Epidermal melanocyte (primary cell): ENCODE measurements at regions not wholly inside any gene's neighbourhood (a gene's known extent, or its start where the extent isn't known, plus 50 kb on each side); places are given as distances from the start of the nearest gene placed in this dataset.

Experiments
- DNase-seq: peaks from one replicate; pipeline ENCODE4 v3.0.0; 2011; ENCODE audit warnings: low spot score; ENCODE audit not compliant: insufficient read length

- DNase-seq, result no peak
Measured at GRCh38 chr3:101172516-101172915, 147.9 kb downstream of the IMPG2 start.

- DNase-seq, result no peak
Measured at GRCh38 chr3:101171681-101172191, 148.6 kb downstream of the IMPG2 start.

DNA sequence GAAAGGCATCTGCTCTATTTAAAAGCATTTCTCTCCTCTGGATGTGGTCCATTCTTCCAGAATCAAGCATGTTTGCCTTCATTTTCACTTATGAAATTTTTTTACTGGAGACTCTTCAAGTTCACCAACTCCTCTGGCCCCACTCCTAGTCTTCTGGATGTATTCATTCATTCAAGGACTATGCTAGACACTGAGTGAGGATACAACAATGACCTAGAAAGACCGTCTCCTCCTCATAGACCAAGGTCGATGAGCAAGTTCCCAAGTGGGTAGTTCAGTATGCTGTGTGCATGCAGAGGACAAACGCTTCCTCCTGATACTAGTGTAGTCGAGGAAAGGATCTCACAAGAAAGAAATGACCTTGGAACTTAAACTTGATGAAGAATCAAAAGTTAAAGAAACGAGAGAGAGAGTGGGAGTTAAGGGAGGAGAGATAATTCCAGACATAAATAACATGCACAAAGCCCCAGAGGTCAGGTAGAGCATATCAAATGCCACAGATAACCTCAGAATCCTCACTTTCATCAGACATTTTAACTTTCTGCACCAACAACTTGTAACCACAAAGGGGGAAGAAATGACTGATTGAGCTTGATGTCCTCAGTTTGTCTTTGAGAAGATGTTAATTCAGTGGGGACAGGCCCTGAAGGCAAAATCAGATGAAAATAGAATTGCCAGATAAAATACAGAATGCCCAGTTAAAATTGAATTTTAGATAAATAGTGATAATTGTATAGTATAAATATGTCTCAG, 149.4 kb downstream of the IMPG2 start:
- no peak for DNase-seq

- no peak for DNase-seq
Measured at GRCh38 chr3:101170062-101170771, 150.2 kb downstream of the IMPG2 start.

GRCh38 chr3:101169516-101169915, 150.9 kb downstream of the IMPG2 start:
- no peak for DNase-seq

DNA sequence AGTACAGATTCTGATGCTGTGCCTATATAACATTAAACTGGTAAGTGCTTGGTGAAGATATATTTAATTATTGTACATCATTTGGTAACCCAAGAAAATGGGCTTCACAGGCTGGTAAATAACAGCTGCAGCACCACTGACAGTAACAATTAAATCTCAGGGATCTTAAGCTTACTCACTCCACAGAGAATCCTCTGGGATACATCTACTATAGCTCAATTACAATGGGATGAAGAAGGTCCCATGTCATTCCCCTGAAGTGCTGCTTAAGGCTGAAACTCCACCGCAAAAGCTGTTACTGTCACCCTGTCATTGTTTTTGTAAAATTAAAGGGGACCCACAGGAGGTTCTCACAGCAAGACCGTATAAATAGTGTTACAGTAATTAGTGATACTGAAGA, 153.0 kb downstream of the IMPG2 start:
- DNase-seq, result no peak

DNA sequence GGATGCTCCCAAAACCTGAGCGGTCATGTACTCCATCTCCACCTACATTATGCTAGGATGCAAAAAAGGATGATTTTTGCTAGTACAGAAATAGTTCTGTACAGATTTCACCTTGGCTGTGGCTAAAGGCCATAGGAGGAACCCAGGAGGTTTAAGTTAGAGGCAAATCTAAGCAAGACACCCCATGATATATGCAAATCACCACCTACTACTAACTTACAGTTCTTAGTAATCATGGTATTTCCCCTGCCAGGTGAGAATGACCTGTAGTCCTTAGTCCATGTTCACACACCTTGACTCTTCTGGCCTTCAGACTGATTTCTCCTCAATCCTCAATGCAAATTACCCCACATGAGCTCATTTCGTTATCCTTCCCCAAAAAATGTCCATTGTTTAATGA, 154.2 kb downstream of the IMPG2 start:
- no peak for DNase-seq

- no peak for DNase-seq
Measured at GRCh38 chr3:101163554-101163953, 156.8 kb downstream of the IMPG2 start.

DNA sequence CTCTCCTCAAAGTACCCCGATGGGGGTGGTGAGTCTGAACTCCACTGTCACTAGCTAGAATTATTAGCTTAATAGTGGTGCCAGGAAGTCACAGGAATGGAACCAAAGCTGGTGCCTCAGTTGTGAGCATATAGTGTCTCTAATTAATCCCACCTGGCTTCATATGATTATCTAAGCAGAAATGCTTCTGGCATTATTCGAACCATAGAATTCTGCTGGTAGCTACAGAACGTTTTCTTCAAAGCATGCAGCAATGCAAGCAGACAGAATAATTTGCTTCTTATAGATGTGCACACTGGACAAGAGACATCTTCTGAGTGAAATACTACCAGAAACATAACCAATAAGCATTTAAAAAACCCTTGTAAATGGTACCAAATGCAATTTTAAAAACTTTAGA, 160.9 kb downstream of the IMPG2 start:
- DNase-seq, result no peak

- DNase-seq, result no peak
Measured at GRCh38 chr3:101158374-101158773, 162.0 kb downstream of the IMPG2 start.

GRCh38 chr3:101156787-101157345, 163.5 kb downstream of the IMPG2 start:
- DNase-seq, result no peak

GRCh38 chr3:101155825-101156224, 162.6 kb upstream of the ABI3BP start:
- DNase-seq, result no peak

DNA sequence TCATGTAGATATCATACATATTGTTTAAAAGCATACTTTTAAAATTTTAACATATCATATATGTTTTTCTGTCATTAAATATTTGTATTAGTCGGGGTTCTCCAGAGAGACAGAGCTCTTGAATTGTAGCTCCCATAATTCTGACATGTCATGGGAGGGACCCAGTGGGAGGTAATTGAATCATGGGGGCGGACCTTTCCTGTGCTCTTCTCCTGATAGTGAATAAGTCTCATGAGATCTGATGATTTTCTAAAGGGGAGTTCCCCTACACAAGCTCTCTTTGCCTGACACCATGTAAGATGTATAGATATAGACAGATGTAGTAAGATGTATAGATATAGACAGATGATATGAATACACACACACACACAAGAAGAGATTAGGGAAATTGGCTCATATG, 161.2 kb upstream of the ABI3BP start:
- DNase-seq, result no peak

DNA sequence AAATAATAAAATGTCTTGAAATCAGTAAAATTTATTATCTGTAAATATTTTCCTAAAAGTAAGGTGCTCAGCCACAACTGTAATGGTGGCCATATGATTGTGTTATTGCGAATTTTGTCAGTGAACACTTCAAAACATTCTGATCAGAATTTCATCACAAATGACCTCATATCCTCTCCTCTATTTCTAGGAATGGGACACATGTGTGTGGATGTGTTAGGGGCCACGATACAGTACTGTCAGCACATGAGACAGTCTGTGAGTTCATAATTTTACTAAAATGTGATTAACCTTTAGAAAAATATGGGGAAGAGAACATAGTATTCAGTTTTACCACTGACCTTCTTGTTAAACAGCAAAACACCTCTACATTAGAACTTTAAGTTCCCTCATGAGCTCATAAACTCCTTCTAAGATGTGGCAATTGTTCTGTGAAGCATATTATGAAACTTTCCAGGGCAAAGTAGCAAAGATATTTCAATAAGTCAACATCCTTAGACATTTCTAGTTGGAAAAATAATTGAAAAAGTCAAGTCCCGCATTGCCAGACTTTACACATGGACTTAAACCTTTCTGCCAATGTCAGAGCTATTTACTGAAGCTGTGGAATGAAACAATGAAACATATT, 158.2 kb upstream of the ABI3BP start:
- DNase-seq, result no peak

GRCh38 chr3:101150504-101150903, 157.3 kb upstream of the ABI3BP start:
- DNase-seq, result no peak

DNA sequence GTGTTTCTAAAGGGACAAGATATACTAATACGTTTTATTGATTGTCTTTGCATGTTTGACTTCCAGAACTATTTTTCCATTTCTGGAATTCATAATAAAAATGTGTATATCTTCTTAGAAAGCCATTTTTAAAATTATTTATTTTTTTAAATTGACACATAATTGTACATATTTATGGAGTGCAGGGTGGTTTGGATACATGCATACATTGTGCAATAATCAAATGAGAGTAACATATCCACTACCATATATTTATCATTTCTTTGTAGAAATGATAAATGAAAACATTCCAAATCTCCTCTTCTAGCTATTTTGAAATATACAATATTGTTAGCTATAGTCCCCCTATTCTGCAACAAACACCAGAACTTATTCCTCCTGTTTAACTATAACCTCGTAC, 156.5 kb upstream of the ABI3BP start:
- DNase-seq, result no peak

DNA sequence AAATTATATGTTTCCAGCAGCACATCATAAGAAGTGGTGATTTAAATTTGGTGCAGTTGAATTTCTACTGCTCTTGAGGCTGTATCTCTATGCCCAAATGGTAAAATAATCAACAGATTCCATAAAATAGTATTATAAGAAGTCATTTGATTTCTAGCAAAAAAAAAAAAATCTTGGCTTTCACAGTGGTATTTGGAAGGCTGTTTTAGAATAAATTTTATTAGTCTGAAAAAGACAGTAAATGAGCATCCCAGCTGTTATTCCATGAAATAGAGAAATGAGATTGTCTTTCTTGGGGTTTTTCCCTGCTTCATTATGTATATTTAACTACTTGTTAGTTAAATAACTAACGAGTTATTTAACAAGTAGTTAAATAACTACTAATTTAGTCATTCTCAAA, 156.0 kb upstream of the ABI3BP start:
- no peak for DNase-seq

DNA sequence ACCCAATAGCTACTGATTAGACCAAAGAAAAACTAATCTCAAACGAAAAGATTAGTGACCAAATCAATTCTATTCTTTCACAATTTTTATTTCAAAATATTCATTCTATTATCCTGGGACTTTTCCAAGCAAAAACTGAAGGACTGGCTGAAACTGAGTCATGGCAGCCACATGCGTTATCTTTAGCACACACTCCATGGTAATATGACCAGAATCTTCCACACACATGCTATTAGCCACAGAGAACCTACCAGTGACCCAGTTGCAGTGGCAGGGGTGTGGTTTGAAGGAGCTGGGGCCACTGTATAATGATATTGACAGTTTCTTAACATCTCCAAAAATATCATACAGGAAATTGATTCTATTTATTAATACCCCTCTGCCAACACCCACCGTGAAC, 154.8 kb upstream of the ABI3BP start:
- DNase-seq, result no peak

DNA sequence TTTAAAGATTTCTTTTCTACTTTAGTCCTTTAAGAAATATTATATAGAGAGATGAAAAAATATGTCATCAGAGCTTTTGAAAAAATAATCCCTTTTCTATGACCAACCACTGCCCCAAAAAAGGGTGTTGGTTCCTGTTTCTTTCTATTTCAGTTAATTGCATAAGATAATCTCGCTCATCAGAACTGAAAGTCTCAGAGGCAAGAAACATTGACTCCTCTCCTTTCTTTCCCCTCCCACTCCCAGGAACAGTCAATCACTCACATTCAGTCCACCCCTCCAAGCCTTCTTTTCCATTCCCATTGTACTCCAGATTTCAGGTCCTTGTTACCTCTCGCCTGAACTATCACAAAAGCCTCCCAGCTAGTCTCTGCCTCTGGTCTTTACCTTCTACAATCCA, 153.7 kb upstream of the ABI3BP start:
- DNase-seq, result no peak

DNA sequence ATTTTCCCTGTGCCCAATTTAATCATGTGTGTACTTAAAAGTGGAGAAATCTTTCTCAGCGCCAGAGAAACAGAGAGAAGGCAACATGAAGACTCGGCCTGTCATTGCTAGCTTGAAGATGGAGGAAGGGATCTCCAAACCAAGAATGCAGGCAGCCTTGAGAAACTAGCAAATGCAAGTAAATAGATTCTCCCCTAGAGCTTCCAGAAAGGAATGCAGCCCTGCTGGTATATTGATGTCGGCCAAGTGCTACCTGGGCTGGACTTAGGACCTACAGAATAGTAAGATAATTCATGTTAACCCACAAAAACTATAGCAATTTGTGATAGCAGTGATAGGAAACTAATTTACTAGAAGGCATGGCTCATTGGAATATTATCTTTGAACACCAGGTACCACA, 150.9 kb upstream of the ABI3BP start:
- DNase-seq, result no peak

- no peak for DNase-seq
Measured at GRCh38 chr3:101143012-101143411, 149.8 kb upstream of the ABI3BP start.

DNA sequence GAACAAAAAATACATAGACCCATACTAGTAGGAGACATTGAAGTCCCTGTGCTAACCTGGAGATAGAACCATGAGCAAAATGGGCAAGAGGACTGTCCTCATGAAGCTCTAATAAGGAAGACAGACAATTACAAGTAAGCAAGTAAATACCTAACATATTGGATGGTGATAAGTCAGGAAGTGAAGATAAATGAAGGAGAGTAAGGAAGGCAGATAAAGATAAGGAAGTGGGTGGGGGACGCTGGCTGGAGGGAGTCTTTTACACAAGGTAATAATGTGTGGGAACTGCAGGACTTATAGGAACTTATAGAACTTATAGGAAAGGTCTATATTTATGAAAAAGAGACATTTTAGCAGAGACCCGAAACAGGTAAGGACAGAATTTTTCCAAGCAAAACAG, 148.9 kb upstream of the ABI3BP start:
- DNase-seq, result no peak
